CD14-positive monocyte (primary cell): ENCODE measurements at regions not wholly inside any gene's neighbourhood (a gene's known extent, or its start where the extent isn't known, plus 50 kb on each side); places are given as distances from the start of the nearest gene placed in this dataset.

ENCODE experiments used
- DNase-seq, 3 donors: peaks; one replicate each; pipeline ENCODE4 v3.0.0-alpha.2; 2011 to 2022
- H2AFZ ChIP-seq: 2 replicates; pipeline ENCODE4 v1.6.0; 2012; ENCODE audit warnings: mild to moderate bottlenecking, low read depth, low read length, inconsistent platforms; ENCODE audit not compliant: insufficient read depth, poor library complexity, severe bottlenecking
- H3K27ac ChIP-seq, 2 donors: 1 replicate in 1 of 2; 2 replicates in 1 of 2; pipeline ENCODE4 v1.5.1; 2012 to 2013; ENCODE audit warnings: low read length in 2 of 2, control low read depth in 1 of 2, inconsistent platforms in 1 of 2, low read depth in 1 of 2, mild to moderate bottlenecking in 1 of 2
- H3K27me3 ChIP-seq, 2 donors: one replicate each; pipeline versions ENCODE4 v1.6.0 to v1.6.1; 2011 to 2013; ENCODE audit warnings: low read length in 2 of 2; ENCODE audit not compliant: control insufficient read depth in 2 of 2, insufficient read depth in 2 of 2
- H3K36me3 ChIP-seq, 2 donors: replicated peaks in 1 of 2; 1 replicate in 1 of 2; 2 replicates in 1 of 2; pipeline versions ENCODE4 v1.5.1 to v1.6.1; 2012 to 2013; ENCODE audit warnings: low read length in 2 of 2, control low read depth in 1 of 2, inconsistent platforms in 1 of 2, mild to moderate bottlenecking in 1 of 2; ENCODE audit not compliant: insufficient read depth in 2 of 2, control insufficient read depth in 1 of 2
- H3K4me1 ChIP-seq, 2 donors: 1 replicate in 1 of 2; 2 replicates in 1 of 2; pipeline versions ENCODE4 v1.5.1 to v1.6.1; 2012 to 2013; ENCODE audit warnings: low read length in 2 of 2, control low read depth in 1 of 2, inconsistent platforms in 1 of 2, mild to moderate bottlenecking in 1 of 2, moderate library complexity in 1 of 2; ENCODE audit not compliant: insufficient read depth in 2 of 2, control insufficient read depth in 1 of 2
- H3K4me2 ChIP-seq: replicated peaks from 2 replicates; pipeline ENCODE3; 2012; ENCODE audit warnings: low read length, moderate library complexity, mild to moderate bottlenecking; ENCODE audit not compliant: poor library complexity, severe bottlenecking; ENCODE audit errors: extremely low read depth
- H3K4me3 ChIP-seq, 3 experiments: fragments of 200-600 bp in 1 of 3; sonication (generic) in 1 of 3; replicated peaks in 1 of 3; 1 replicate in 2 of 3; 2 replicates in 1 of 3; pipeline ENCODE4 v1.5.1; 2011 to 2013; ENCODE audit warnings: low read length in 3 of 3, mild to moderate bottlenecking in 3 of 3, control low read depth in 2 of 3, low read depth in 2 of 3, inconsistent platforms in 1 of 3, moderate library complexity in 1 of 3
- H3K79me2 ChIP-seq: 2 replicates; pipeline ENCODE4 v1.6.0; 2012; ENCODE audit warnings: mild to moderate bottlenecking, control low read depth, inconsistent platforms, low read length, moderate library complexity; ENCODE audit not compliant: insufficient read depth
- H3K9ac ChIP-seq: 2 replicates; pipeline ENCODE4 v1.6.0; 2017; ENCODE audit warnings: low read length, mild to moderate bottlenecking; ENCODE audit not compliant: insufficient read depth, poor library complexity, severe bottlenecking
- H3K9me3 ChIP-seq, 2 donors: replicated peaks in 1 of 2; 1 replicate in 1 of 2; 2 replicates in 1 of 2; pipeline versions ENCODE4 v1.5.1 to v1.6.1; 2012 to 2013; ENCODE audit warnings: low read length in 2 of 2, control low read depth in 1 of 2; ENCODE audit not compliant: control insufficient read depth in 1 of 2, insufficient read depth in 1 of 2
- H4K20me1 ChIP-seq: 2 replicates; pipeline ENCODE4 v1.6.0; 2012; ENCODE audit warnings: mild to moderate bottlenecking, low read length, control low read depth, moderate library complexity; ENCODE audit not compliant: insufficient read depth
- H3K27ac Mint-ChIP-seq, 7 donors: one replicate each; pipeline ENCODE4 v1.8.0; 2020; ENCODE audit warnings: mild to moderate bottlenecking in 7 of 7, mixed read lengths in 7 of 7, moderate library complexity in 6 of 7, inconsistent platforms in 2 of 7
- H3K27me3 Mint-ChIP-seq, 3 donors: one replicate each; pipeline ENCODE4 v1.8.0; 2021 to 2022; ENCODE audit warnings: low read depth in 3 of 3, mild to moderate bottlenecking in 3 of 3, mixed read lengths in 3 of 3, moderate library complexity in 3 of 3, inconsistent platforms in 1 of 3
- H3K36me3 Mint-ChIP-seq, 2 donors: one replicate each; pipeline ENCODE4 v1.8.0; 2020; ENCODE audit warnings: mixed read lengths in 2 of 2, inconsistent platforms in 1 of 2, mild to moderate bottlenecking in 1 of 2
- H3K4me1 Mint-ChIP-seq: one replicate; pipeline ENCODE4 v1.8.0; 2020; ENCODE audit warnings: mild to moderate bottlenecking, mixed read lengths
- H3K4me3 Mint-ChIP-seq, 2 donors: one replicate each; pipeline ENCODE4 v1.8.0; 2020; ENCODE audit warnings: mild to moderate bottlenecking in 2 of 2, mixed read lengths in 2 of 2, moderate library complexity in 1 of 2
- H3K9me3 Mint-ChIP-seq, 7 donors: one replicate each; pipeline ENCODE4 v1.8.0; 2020 to 2022; ENCODE audit warnings: mixed read lengths in 7 of 7, mild to moderate bottlenecking in 6 of 7, moderate library complexity in 6 of 7, inconsistent platforms in 2 of 7
- intact Hi-C, 2 donors: fragments of 100-400 bp; cut with micrococcal nuclease; formaldehyde crosslinking; loops; one replicate each; pipeline versions ENCODE4 v1.15.0 to v1.15.1; 2023
- TF ChIP-seq, protein P1 (sequence below): fragments of 200-600 bp; IDR thresholded peaks from one replicate; pipeline ENCODE4 v1.8.0; 2022; ENCODE audit warnings: antibody characterized with exemption, mild to moderate bottlenecking

DNA sequence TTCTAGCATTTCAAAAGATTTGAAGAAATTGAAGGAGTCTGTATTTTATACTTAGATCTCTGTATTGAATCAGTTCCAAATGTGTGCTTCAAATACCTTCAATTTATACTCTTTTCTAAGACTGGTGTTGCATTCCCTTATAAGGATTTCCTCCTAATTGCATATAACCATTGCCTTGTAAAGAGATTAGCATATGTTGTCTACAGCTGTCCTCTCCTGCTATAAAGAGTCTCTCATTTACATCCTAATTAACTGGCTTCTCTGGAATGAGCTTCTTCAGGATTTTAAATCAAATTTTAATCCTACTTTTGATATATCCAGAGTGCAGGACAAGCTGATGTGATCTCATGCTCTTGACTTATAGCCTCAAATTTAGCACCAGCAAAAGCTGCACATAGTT lies 957.3 kb downstream of the XPNPEP1 start:
- peaks cover 0 to 2% (median 2%) of the 10 kb centered on the region in 3 donors for H3K27me3 Mint-ChIP-seq
- Histone ChIP-seq H4K20me1 (no peaks in the 10 kb centered on the region), H2AFZ (no peak overlapping the region), H3K79me2 (no peaks in the 10 kb centered on the region), H3K27me3 (no peaks in the 10 kb centered on the region), H3K9me3 (no peaks in the 10 kb centered on the region), H3K9ac (no peak overlapping the region), H3K36me3 (no peaks in the 10 kb centered on the region), H3K4me2 (no peak overlapping the region), H3K4me1 (no peaks in the 10 kb centered on the region), H3K27ac (no peak overlapping the region), H3K4me3 (no peak overlapping the region)
- no peak overlapping the region for H3K27ac Mint-ChIP-seq
- TF ChIP-seq, protein P1, sequence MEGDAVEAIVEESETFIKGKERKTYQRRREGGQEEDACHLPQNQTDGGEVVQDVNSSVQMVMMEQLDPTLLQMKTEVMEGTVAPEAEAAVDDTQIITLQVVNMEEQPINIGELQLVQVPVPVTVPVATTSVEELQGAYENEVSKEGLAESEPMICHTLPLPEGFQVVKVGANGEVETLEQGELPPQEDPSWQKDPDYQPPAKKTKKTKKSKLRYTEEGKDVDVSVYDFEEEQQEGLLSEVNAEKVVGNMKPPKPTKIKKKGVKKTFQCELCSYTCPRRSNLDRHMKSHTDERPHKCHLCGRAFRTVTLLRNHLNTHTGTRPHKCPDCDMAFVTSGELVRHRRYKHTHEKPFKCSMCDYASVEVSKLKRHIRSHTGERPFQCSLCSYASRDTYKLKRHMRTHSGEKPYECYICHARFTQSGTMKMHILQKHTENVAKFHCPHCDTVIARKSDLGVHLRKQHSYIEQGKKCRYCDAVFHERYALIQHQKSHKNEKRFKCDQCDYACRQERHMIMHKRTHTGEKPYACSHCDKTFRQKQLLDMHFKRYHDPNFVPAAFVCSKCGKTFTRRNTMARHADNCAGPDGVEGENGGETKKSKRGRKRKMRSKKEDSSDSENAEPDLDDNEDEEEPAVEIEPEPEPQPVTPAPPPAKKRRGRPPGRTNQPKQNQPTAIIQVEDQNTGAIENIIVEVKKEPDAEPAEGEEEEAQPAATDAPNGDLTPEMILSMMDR = no peak
- intact Hi-C loops = no loop called here
- H3K36me3 Mint-ChIP-seq = no peaks in the 10 kb centered on the region
- DNase-seq = no peak
- no peak overlapping the region for H3K4me3 Mint-ChIP-seq
- H3K9me3 Mint-ChIP-seq = peaks cover 0 to 14% (median 0%) of the 10 kb centered on the region in 7 donors
- H3K4me1 Mint-ChIP-seq = no peaks in the 10 kb centered on the region

DNA sequence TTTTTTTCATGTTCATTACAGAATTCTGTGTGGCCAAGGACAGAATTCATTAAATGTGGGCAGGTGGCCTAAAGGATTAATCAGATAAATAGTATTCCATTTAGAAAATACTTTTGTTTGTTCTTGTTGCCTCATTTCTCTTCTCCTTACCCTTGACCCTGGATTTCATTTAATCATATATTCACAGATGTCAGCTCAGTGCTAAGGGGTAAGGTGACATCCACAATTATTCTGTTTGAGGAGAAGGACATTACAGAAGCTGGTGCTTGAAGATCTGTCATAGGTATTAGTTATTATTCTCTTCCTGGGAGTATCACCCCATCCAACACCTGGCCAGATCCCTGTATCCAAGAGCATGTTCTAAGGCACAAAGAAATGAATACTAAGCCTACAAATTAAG lies 961.1 kb downstream of the XPNPEP1 start:
- no peaks in the 10 kb centered on the region for H3K4me1 ChIP-seq
- Mint-ChIP-seq H3K4me3 (no peak overlapping the region), H3K4me1 (no peaks in the 10 kb centered on the region), H3K9me3 (peaks cover 0 to 3% (median 0%) of the 10 kb centered on the region in 7 donors), H3K36me3 (no peaks in the 10 kb centered on the region), H3K27ac (no peak overlapping the region), H3K27me3 (no peaks in the 10 kb centered on the region)
- TF ChIP-seq, protein P1 = no peak
- no peak for DNase-seq
- H3K4me2 ChIP-seq = no peak overlapping the region
- no peaks in the 10 kb centered on the region for H3K27me3 ChIP-seq
- no peaks in the 10 kb centered on the region for H3K79me2 ChIP-seq
- H3K9me3 ChIP-seq = no peaks in the 10 kb centered on the region
- H4K20me1 ChIP-seq = no peaks in the 10 kb centered on the region
- no peak overlapping the region for H2AFZ ChIP-seq
- H3K27ac ChIP-seq = no peak overlapping the region
- intact Hi-C loops = no loop called here
- H3K36me3 ChIP-seq = no peaks in the 10 kb centered on the region
- no peak overlapping the region for H3K4me3 ChIP-seq
- no peak overlapping the region for H3K9ac ChIP-seq
